ENCODE measurements at regions not wholly inside any gene's neighbourhood (a gene's known extent, or its start where the extent isn't known, plus 50 kb on each side); places are given as distances from the start of the nearest gene placed in this dataset.

- no peak for TF ChIP-seq FOXJ3 (CRISPR knock-in tag; IDR thresholded peaks at IDR 0.05)
- no peak for TF ChIP-seq CTCF (IDR thresholded peaks at IDR 0.05)
- no peak for TF ChIP-seq JUND (IDR thresholded peaks at IDR 0.05)
- TF ChIP-seq EZH2phosphoT487 (IDR thresholded peaks at IDR 0.05; ENCODE audit: borderline replicate concordance, low read depth) = no peak
- TF ChIP-seq EP300 (IDR thresholded peaks at IDR 0.05; ENCODE audit: borderline replicate concordance in 1 of 2, low read depth in 1 of 2, low read length in 1 of 2) = no peak
- TF ChIP-seq RAD21 (IDR thresholded peaks at IDR 0.05; ENCODE audit: low read length) = no peak
- no peak for TF ChIP-seq REST (IDR thresholded peaks at IDR 0.05; ENCODE audit: low read depth, low read length)
- no peak for TF ChIP-seq YY1 (IDR thresholded peaks at IDR 0.05; ENCODE audit: low read depth)
- TF ChIP-seq GABPA (IDR thresholded peaks at IDR 0.05; ENCODE audit: low read depth) = no peak
- TF ChIP-seq MAX (IDR thresholded peaks at IDR 0.05; ENCODE audit: low read depth) = no peak
- TF ChIP-seq PBX3 (IDR thresholded peaks at IDR 0.05) = no peak
Observed at GRCh38 chr15:69812861-69813261, 284.9 kb downstream of the TLE3 start.

Data from SK-N-SH (cell line).